ENCODE measurements at regions not wholly inside any gene's neighbourhood (a gene's known extent, or its start where the extent isn't known, plus 50 kb on each side); places are given as distances from the start of the nearest gene placed in this dataset.
"Not testable (repeated sequence)": the region's sequence is repeated elsewhere in the genome, so short reads cannot be mapped to it uniquely, and the experiment has no call there.

- FAIRE-seq: no peak
- DNase-seq (ENCODE audit: low spot score): no peak
Observed at GRCh38 chr11:28913883-28914282, 805.7 kb downstream of the METTL15 start.

GRCh38 chr11:28911829-28912228, 803.6 kb downstream of the METTL15 start:
- FAIRE-seq: no peak
- DNase-seq (ENCODE audit: low spot score): no peak

- no peak for FAIRE-seq
- DNase-seq (ENCODE audit: low spot score): no peak
Observed at GRCh38 chr11:28910926-28911325, 802.7 kb downstream of the METTL15 start.

GRCh38 chr11:28903716-28904115, 795.5 kb downstream of the METTL15 start:
- DNase-seq (ENCODE audit: low spot score) (no peak), FAIRE-seq (no peak)

- FAIRE-seq: peak; percentile 2
- DNase-seq (ENCODE audit: low spot score): no peak
Observed at GRCh38 chr11:28900427-28900826, 792.2 kb downstream of the METTL15 start.

GRCh38 chr11:28899706-28900105, 791.5 kb downstream of the METTL15 start:
- DNase-seq (ENCODE audit: low spot score): no peak
- no peak for FAIRE-seq

- not testable (repeated sequence) for FAIRE-seq; DNase-seq (ENCODE audit: low spot score)
Observed at GRCh38 chr11:28890601-28891040, 782.4 kb downstream of the METTL15 start.

GRCh38 chr11:28887681-28888080, 779.5 kb downstream of the METTL15 start:
- no peak for FAIRE-seq
- DNase-seq (ENCODE audit: low spot score): no peak

- DNase-seq (ENCODE audit: low spot score) (no peak), FAIRE-seq (no peak)
Observed at GRCh38 chr11:28879869-28880268, 771.7 kb downstream of the METTL15 start.

GRCh38 chr11:28878025-28878424, 769.8 kb downstream of the METTL15 start:
- DNase-seq (ENCODE audit: low spot score): peak; percentile 16
- FAIRE-seq: no peak

GRCh38 chr11:28877340-28877739, 769.2 kb downstream of the METTL15 start:
- no peak for FAIRE-seq
- peak; percentile 20 for DNase-seq (ENCODE audit: low spot score)

GRCh38 chr11:28874706-28875105, 766.5 kb downstream of the METTL15 start:
- FAIRE-seq (peak; percentile 72), DNase-seq (ENCODE audit: low spot score) (no peak)

GRCh38 chr11:28871090-28871489, 762.9 kb downstream of the METTL15 start:
- FAIRE-seq (no peak), DNase-seq (ENCODE audit: low spot score) (no peak)

- no peak for DNase-seq (ENCODE audit: low spot score)
- FAIRE-seq: no peak
Observed at GRCh38 chr11:28863422-28863821, 755.2 kb downstream of the METTL15 start.

GRCh38 chr11:28860893-28861292, 752.7 kb downstream of the METTL15 start:
- no peak for FAIRE-seq
- peak; percentile 18 for DNase-seq (ENCODE audit: low spot score)

GRCh38 chr11:28858076-28858475, 749.9 kb downstream of the METTL15 start:
- no peak for FAIRE-seq
- no peak for DNase-seq (ENCODE audit: low spot score)

- DNase-seq (ENCODE audit: low spot score) (no peak), FAIRE-seq (no peak)
Observed at GRCh38 chr11:28849053-28849452, 740.9 kb downstream of the METTL15 start.

GRCh38 chr11:28842716-28843115, 734.5 kb downstream of the METTL15 start:
- FAIRE-seq (no peak), DNase-seq (ENCODE audit: low spot score) (no peak)

GRCh38 chr11:28838741-28839140, 730.6 kb downstream of the METTL15 start:
- DNase-seq (ENCODE audit: low spot score): no peak
- FAIRE-seq: no peak

- FAIRE-seq (no peak), DNase-seq (ENCODE audit: low spot score) (no peak)
Observed at GRCh38 chr11:28837599-28837998, 729.4 kb downstream of the METTL15 start.

- DNase-seq (ENCODE audit: low spot score) (peak; percentile 100), FAIRE-seq (peak; percentile 98)
Observed at GRCh38 chr11:28836285-28837081, 728.3 kb downstream of the METTL15 start.

- DNase-seq (ENCODE audit: low spot score) (peak; percentile 56), FAIRE-seq (no peak)
Observed at GRCh38 chr11:28835790-28836189, 727.6 kb downstream of the METTL15 start.

- DNase-seq (ENCODE audit: low spot score): no peak
- FAIRE-seq: no peak
Observed at GRCh38 chr11:28835317-28835716, 727.1 kb downstream of the METTL15 start.
